Activated CD4-positive, alpha-beta T cell treated with anti-CD3 and anti-CD28 coated beads, Interleukin-2, amount 50 U/mL, for 1 hour (primary cell): ENCODE measurements at regions not wholly inside any gene's neighbourhood (a gene's known extent, or its start where the extent isn't known, plus 50 kb on each side); places are given as distances from the start of the nearest gene placed in this dataset.

Experiments used
- DNase-seq: peaks from one replicate; pipeline ENCODE4 v3.0.0-alpha.2; 2020

DNA sequence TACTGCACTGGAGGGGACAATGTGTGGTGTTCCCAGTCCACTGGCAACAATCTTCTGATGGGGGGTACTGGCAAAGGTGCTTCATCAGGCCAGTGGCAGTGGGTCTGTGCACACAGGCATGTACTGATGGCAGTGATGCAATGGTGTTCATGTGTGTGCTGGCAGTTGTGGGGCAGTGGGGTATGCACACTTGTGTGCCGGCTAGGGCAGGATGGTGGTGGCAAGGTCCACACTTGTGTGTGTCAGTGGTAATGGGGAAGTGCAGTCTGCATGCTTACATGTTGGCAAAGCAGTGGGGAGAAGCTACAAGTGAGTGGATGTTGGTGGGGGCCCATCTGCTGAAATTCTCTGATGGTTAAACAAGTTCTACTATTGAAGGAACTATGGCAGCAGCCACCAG lies 504.6 kb upstream of the ZNF462 start:
- DNase-seq, result no peak

DNA sequence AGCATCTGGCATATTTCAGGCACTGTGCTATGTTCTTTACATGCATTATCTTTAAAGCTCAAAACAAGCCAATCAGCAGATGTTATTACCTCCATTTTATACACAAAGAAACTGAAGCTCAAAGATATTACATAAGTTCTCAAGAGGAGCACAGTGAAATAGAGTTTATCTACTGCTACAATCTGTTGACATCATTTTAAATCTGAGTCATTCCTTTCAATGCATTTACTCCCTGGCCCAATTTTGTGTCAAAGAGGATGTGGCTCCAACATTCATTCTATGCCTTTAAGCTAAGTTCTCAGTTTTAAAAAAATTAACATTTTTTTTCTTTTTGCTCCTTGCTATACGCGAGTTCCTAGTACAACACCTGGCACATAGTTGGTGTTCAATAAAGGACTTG lies 486.3 kb upstream of the ZNF462 start:
- DNase-seq, result no peak

DNA sequence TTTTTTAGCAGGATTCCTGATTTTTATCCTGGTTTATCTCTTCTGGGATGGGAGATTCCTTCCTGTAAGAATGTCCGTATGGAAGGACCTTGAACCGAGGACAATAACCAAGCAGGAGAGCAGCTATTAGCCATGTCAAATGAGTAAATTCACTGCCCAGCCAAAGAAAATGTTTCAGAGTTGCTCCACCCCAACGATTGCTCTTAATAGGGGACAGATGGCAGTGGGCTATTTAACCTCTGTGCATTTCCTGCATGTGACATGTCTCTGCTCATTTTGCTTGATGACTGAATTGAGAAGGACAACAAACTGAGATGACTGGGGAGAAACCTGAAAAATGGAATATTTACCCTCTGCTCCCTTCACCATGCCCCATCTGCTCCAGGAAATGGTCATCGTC lies 479.9 kb upstream of the ZNF462 start:
- no peak for DNase-seq

DNA sequence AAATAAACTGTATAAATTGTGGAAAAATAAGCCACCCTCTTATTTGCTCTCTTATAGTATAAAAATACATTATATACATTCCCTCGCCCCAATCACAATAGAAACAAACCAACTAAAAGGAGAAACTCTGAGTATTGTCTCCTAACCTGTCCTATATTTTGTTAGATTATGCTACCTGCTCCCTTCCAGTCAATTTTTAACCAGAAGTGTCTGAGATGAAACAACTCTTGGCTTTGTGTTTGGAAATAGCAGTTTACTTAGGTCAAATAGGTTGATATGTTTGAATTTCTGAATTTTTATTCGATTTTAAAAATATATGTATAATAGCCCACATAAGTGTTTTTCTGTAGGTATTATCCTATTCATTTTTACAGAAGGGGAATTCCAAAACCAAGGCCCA lies 475.0 kb upstream of the ZNF462 start:
- DNase-seq, result no peak

DNA sequence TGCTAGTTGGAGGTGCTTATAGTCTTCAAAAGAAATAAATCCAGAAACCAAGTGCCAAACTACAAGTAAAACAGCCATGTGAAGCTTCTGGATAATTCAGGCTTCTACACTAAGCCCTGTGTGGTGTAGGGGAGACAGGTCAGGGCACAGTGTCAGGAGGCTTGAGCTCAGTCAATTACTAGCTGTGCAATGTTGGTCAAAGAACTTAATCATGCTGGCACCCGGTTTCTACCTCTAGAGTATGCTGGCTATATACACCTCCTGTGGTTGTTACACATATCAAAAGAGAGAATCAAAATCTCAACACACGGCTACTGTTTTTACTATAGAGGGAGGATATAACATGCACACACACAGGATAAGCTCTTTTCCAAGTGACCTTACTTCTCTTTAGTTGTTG lies 469.7 kb upstream of the ZNF462 start:
- no peak for DNase-seq

DNA sequence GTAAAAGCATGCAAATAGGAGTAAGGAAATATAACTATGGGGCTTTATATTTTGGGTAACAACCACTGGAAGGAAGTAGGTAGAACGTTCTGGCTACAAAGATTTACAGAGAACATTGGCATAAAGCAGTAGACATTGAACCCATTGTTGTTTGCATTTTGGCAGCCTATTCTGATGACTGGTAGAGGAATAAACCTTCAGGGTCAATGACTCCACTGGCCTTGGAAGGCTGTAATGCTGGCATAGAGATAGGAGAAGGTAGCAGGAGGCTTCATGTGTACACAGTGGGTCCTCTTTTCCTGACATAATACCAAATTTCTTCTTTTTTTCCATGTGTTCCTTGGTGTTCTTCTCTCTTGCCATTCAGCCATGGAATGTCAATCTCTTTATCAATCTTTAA lies 462.8 kb upstream of the ZNF462 start:
- no peak for DNase-seq

DNA sequence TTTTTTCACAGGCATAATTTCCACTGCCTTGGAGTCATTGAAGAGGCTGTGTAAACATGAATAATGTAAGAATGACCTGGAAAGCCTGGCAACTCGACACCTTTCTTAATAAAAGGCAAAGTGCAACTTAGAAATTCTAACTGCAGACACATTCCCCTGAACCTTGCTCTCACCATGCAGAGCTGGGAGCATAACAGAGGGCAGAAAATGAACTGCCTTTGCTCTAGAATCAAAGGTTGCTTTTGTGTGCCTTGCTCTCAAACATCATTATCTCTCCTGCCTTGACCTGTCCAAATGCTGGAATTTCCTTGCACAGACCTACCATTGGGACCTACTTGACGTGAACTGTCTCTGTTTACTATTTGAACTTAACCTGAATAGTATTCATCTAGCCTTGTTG lies 462.0 kb upstream of the ZNF462 start:
- no peak for DNase-seq

DNA sequence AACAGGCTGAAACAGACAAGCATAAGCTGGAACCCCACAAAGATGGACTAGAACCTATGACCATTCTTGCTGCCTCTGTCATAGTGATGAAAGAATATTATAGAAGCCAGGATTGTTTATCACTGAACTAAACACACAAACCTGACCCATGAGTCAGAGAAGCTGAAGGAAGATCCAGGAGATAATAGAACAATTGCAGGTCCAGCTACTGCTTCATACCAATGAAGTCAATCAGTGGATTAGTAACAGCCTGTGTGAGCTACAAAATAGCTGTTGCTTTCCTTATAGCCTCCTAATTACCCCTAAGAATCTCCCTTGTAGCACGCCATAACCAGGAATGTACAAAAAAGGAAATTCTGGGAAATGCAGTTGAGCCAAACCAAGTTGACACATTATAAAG lies 459.9 kb upstream of the ZNF462 start:
- no peak for DNase-seq

DNA sequence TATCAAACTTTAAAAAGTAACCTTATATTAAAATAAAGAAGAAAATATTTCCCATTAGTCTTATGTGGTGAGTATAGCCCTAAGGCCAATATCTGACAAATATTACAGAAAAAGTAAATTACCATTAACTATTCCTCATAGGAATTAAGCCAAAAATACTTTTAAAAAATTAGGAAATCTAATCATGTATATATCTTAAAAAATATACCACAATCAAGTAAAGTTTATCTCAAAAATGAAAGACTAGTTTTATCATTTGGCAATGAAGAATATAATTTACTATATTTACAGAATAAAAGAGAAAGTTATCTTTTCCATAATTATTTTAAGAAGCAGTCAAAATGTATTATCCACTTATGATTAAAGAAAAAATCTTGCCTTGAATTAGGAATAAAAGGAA lies 458.8 kb upstream of the ZNF462 start:
- DNase-seq, result no peak

DNA sequence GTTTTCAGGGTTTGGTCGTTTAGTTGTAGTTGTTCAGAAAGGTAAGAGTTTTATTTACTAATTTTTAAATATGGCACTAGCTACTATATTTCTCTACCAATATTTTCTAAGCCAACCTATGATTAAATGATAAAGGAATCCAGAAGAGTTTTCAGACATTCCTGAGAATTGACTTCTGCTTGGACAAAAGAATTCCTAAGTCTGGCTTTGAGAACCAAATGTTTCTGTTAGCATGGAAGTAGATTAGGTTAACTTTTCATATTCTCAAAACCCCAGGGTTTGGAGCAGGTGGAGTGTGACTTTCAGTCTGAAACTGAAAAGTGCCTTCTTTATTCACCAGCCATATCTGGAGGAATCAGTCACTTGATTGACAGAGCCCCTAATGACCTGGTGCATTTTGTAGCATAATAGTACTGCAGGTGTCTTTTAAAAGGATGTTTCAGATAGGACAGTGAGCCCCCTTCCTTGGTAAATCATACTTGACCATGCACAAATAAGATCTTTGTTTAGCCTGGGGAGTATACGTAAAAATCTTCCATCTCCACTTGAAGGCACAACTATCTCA lies 457.0 kb upstream of the ZNF462 start:
- no peak for DNase-seq

DNA sequence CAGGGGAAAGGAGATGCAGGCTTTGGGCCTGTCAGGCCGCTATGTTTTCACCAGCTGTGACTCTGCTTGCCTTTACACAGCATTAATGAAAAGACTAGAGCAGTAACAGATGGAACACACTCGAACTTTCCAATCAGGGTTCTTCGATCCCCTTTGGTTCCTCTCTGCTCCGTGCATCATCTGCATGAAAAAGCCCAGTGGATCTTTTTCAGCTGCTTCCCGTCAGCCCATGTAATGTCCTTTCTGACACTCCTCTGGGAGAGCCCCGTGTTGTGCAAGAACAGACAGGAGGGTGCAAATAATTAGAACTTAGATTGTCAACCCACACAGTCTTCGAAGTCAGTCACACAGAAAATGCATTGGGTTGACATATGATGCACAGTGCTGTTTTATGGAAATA lies 448.9 kb upstream of the ZNF462 start:
- no peak for DNase-seq

DNA sequence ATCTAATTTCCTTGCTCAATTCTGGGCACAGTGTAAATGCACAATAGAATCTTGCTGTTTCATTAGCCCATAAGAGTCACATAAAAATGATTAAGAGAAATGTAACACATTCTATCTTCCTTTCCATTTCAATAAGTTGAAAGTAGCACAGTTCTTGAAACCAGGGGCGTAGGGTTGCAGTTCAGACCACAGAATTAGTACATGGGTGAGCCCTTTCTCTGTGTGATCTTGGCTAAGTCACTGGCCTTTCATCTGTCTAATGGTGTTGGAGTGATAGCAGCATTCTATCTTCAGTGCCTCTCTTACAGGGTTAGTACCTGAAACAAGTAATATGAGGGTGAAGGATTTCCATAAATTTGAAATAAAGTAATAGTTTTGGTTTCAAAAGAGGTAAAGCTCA lies 445.3 kb upstream of the ZNF462 start:
- no peak for DNase-seq

DNA sequence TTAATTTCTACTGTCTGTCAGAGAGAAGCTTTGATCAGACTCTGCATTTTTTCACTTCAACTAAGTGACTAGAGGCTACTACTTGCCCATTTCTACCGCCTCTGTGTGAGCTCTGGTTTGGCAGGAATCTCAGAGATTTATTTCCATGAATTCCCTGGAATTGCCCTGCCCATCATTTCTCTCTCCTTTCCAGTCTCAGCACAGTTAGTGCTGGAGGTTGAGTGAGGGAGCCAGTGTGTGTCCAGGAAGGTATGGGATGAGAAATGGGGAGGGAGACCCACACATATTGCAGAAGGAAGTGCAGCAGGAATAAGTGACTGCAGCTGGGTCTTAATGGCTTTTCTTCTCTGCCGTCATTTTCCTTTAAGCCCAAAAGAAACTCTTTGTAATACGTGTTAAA lies 443.1 kb upstream of the ZNF462 start:
- DNase-seq, result no peak

DNA sequence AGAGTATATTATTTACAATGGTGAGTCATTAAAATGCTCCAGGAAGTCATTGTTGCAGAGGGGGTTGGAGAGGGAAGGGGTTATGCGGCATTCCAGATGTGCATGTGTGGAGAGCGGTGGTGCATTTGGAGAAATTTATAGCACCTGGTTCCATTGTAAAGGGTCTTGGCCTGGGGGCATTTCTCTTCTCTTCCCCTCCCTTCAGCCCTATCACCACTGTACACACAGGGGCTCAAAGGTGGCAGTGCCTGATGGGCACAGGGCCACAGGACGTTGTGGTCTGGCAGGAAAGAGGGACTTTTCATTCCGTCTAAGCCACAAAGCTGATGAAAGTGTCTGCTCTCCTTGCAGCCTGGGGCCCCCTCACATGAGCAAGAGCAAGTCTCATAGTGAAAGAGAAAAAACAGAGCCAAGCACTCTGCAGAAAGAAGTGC lies 442.4 kb upstream of the ZNF462 start:
- no peak for DNase-seq

DNA sequence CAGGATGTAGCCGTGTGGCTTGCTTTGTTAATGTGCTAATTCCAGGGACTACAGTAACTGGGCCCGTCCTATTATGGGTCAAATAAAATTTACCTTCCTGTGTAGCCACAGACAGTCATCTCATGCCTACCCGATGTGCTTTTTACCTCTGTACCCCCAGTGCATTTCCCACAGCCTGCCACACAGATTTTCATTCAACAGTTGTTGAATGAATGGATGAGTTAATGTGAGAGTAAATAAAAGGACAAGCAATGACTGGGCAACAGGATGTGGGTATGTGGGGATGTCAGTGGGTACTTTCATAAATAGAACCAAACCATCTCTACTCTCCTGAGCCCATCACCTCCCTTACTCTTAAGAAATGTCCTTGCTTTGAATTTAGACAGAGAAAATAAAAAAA lies 441.2 kb upstream of the ZNF462 start:
- no peak for DNase-seq

DNA sequence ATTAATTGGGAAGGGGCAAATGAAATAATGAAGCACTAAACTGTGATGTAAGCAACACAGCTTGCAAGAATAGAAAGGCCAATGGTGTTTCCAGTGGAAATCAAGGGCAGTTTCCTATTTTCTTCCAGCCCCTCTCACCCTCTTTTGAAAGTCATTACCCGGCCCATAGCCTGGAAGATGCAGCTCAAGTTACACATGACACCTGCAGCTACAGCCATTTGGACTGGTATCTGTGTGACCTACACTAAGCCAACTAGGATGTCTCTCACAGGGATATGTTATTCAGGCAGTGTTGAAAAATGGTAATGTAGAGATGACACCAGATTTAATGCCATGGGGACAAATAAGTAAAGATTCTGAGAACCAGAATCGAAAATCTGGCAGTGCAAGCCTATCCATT lies 439.4 kb upstream of the ZNF462 start:
- DNase-seq, result no peak

DNA sequence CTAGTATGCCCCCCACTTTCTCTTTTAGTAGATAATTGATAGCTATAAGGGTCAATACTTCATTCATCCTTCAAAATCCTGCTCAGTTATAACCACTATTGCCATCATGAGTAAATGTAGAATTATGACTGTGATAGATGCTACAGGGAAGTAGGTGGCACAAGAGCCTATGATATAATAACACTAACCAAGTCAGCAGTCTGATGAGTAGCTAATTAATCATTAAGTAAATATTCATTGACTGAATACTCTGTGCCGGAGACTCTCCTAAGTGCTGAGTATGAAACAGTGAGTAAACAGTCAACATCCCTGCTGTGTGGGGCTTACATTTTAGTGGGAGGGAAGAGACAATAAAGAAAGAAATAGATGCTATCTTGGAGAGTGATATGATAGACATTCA lies 430.3 kb upstream of the ZNF462 start:
- DNase-seq, result no peak

DNA sequence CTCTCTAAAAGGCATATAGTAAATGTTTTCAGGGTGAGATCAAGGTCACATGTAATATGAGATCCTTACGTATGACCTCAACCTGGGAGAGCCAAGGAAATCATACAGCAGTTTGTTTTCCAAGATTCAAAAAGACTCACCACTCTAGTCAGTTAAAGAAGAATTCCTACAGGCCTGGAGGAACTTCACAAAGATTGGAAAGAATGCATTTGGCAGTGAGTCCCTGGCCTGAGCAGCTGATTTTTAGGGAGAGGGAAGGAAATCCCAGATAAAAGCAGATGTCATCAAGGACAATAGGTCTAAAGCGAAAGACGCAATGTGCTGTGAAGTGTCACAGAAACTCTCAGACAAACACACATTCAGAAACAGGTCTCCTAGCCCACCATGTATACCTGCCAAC lies 424.0 kb upstream of the ZNF462 start:
- DNase-seq, result no peak

DNA sequence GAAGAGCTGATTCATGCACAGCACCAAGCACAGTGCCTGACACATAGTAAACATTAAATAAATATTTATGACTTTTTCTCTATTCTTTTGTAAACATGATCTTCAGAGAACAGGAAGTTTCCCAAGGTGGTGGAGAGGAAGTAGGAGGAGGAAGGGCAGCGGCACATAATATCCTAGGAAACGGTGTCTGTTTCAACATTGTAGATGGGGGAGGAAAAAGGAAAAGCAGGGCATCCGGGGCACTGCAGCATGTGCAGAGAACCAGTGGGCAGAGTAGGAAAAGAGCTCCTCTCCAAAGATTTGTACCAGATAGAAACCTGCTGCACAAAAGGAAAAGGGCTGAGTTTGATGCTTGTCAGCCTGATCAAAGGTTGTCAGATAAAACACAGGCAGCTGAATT lies 421.7 kb upstream of the ZNF462 start:
- no peak for DNase-seq

DNA sequence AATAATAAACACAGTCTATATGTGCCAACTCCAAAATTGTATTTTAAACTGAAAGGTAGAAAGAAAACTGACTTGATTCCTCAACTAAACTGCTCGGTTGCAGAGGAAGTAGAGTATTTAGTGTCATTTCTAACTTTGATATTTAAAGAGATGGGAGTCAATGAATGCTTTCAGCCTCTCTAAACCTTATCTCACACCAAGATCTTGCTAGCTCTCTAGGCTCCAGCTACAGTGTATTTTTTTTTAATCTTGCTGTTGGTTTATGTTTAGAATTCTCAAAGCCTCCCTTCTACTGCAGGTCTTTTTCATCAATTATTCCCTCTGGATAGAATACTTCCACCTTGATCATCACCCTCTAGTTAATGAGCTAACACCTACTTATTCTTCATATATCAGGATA lies 419.4 kb upstream of the ZNF462 start:
- no peak for DNase-seq

DNA sequence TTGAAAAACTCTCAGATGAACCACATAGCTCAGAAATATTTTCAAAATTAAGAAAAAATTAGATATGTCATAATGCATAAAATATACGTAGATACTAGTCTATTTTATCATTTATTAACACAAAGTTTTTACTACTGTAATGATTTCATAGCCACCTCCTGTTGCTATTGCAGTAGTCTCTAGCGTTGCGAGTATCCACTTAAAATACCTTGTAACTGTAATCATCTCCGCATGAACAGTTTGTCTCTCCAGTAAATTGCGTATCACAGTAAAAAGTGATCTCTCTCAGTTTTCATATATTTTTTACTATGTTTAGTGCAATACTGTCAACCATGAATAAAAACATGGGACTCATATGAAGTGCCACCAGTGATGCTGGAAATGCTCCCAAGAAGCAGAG lies 417.9 kb upstream of the ZNF462 start:
- no peak for DNase-seq

DNA sequence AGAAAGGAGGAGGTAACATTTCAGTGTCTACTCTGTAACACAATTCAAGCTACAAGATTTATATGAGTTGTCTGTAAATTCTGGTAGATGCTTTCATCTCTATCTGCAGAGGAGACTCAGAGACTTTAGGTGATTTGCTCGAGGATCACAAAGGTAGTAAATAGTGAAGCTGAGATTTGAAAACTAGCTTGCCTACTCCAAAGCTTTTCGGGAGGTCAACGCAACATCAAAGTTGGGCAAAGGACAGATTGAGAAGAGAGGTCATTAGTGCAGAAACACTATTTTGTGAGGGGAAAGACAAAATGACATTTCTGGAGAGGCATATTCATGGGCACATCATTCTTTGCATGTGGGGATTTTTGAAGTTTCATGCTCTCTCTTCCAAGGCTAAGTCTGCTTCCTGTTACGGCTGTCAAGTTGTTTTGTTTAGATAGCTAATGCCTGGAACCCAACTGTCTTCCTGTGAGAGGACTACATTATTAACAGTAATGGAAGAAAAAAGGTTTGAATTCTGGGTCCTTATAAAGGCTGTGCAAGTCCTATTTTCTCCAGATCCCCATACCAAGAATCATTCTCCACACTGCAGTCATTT lies 413.5 kb upstream of the ZNF462 start:
- no peak for DNase-seq

DNA sequence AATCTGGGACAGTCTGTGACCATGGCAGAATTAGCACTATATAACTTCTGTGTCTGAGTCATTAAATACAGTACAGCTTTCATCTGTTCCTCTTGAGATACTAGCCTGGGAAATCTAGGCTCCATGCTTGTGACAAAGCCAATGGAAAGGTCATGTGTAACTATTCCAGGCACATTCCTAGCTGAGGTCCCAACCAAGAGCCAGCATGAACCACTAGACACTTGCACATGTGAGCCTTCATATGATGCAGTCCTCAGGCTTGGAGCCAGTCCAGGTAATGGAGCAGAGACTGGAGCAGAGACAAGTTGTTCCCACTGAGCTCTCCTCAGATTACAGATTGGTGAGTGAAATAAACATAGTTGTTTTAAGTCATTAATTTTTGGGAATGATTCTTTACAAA lies 412.4 kb upstream of the ZNF462 start:
- no peak for DNase-seq

DNA sequence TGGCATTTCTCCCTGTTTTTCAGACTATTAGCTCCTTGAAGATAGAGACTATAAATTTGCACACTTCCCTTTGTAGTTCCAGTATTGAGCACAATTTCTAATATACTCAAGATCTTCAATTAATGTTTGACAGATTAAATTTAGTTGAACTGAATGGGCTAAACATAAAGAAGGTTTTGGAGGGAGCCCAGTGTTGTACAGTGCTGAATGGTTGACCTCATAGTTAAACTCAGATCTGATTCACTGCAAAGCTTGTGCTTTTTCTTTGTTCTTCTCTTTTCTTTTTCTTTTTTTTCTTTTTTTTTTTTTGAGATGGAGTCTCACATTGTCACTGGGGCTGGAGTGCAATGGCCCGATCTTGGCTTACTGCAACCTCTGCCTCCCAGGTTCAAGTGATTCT lies 411.7 kb upstream of the ZNF462 start:
- no peak for DNase-seq

DNA sequence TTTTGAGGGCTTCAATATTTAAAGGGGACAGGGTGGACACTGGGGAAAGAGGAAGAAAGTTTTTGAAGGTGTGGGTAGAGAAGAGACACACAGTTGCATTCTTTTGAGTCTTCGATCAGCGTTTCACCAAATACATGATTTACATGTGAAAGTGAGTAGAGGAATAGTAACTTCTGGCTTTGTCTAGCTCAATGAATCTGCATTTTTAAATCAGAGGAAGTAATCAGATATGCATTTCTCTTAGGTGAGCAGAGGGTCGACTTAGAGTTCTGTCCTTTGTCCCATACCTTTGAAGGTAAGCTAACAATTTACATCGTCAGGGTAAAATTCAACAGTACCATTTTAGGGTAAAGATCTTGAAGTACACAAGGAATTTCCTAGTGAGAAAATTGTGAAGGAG lies 406.4 kb upstream of the ZNF462 start:
- DNase-seq, result no peak
